CD4-positive, alpha-beta T cell treated with Interleukin-6 for 4 hours (primary cell): ENCODE measurements at regions not wholly inside any gene's neighbourhood (a gene's known extent, or its start where the extent isn't known, plus 50 kb on each side); places are given as distances from the start of the nearest gene placed in this dataset.
"Not testable (repeated sequence)": the region's sequence is repeated elsewhere in the genome, so short reads cannot be mapped to it uniquely, and the experiment has no call there.

ENCODE experiments used
- DNase-seq: peaks from one replicate; pipeline ENCODE4 v3.0.0-alpha.2; 2020; ENCODE audit warnings: mixed read lengths

DNA sequence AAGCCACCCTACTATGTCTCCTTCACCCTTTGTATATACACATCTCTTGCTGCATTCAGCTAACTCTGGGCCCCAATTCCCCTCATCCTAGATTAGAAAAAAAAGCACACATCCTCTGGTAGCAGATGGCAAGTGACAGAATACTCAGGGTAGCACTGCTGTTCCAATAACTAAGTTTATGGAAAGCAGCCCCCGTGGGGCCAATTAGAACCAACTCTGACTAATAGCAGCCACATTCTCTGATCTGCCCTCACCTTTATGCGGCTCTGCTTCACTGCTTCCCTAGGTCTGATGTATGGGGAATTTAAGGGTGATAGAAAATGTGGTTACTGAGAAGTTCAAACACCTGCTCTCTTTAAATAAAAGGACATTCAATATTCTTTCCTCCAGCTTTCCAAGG is 74.9 kb upstream of the SETMAR start:
- no peak for DNase-seq

DNA sequence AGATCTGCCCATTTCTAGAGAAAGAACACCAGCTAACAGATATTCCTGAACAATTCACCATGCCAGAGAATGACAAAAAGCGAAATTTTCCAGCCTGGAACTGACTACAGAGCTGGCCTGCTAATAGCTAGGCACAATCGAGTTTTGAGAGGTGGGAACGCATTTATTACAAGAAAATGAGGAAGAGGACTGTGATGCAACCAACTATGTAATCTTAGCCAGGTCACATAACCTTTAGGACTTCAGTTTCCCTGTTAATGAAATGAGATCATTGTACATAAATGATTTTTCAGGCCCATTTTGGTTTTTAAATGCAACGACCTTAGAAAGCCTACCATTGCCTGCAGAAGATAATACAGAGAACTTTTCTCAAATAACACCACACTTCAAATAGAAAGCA is 72.1 kb upstream of the SETMAR start:
- no peak for DNase-seq

DNA sequence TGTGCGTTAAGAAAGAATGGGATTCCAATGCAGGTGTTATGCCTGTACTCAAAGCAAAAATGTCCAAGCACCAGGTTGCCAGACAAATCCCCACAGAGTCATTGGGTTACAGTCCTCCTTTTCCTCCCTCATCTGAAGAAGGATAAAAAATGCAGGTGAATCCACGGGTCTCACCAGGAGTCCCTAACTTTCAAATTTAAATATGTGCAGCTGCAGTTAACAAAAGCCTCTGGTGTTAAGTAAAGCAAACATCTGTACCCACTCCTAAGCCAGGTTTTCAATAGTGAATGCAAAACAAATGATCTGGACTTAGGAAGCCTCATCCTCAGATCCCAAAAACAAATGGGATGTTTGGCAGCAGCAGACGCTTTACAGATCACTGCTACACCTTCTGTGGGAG is 70.4 kb upstream of the SETMAR start:
- no peak for DNase-seq

DNA sequence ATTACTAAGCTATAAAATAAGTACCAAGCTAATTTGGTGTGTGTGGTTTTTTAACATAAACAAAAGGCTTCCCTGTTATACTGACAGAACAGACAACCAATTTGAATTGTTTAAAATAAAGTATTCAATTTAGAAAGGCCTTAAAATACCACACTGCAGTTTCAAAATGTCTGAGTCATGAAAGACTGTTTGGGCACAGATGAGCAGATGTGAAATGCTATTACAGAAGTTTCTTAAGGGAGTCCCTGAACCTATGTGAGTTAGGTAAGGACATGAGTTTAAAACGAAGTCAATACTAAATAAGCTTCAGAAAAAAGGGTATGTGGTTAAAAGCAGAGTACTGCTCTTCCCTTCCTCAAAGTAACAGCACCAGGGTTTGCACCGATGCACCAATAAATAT is 69.7 kb upstream of the SETMAR start:
- no peak for DNase-seq

DNA sequence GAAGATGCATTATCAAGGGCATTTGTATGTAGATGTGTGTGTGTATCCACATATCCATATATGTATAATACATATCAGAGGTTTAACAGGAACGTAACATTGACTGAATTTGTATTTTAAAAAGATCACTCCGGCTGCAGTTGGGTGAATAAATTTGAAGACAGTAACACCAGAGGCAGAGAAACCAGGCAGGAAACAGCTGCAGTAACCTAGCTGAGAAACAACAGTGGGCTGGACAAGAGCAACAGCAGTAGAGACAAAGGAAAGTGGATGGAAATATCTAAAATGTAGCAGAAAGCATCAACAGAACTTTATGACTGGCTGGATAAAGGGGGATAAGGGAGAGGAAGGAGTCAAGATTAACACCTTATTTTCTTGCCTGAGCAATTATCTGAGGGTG is 68.3 kb upstream of the SETMAR start:
- DNase-seq = no peak

DNA sequence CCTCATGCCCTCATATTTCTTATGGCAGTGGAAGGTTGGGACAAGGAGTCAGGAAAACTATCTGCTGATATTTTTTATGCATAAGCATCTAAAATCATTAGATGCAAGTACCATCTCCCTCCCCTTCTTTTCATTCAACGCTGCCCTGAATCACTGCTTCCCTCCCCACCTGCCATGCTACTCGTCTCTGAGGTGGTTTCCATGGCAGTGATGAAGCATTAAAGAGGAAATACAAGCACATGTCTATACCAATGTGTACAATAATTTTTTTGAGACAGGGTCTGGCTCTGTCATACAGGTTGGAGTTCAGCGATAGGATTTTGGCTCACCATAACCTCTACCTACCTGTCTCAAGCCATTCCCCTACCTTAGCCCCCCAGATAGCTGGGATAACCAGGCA is 67.5 kb upstream of the SETMAR start:
- no peak for DNase-seq

DNA sequence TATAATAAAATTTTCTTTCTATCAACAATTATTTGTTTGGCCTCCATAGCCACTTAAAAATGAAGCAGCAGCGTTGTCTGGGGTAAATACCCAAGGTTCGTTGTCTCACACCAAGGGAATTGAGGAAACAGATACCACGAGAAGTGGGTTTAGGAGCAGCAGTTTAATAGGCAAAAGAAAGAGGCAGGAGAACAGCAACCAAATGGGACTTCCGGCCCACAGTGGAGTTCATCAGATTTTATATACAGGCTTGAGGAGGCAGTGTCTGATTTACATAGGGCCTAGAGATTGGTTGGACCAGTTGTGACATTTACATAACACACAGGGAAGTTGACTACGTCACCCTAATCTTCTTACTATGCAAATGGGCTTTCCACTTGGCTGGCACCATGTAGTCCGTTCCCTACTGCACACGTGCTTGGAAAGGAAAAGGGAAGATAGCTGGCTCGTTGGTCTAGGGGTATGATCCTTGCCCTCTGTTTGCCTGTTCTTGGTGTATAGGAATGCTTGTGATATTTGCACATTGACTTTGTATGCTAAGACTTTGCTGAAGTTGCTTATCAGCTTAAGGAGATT is 61.5 kb upstream of the SETMAR start:
- no peak for DNase-seq

DNA sequence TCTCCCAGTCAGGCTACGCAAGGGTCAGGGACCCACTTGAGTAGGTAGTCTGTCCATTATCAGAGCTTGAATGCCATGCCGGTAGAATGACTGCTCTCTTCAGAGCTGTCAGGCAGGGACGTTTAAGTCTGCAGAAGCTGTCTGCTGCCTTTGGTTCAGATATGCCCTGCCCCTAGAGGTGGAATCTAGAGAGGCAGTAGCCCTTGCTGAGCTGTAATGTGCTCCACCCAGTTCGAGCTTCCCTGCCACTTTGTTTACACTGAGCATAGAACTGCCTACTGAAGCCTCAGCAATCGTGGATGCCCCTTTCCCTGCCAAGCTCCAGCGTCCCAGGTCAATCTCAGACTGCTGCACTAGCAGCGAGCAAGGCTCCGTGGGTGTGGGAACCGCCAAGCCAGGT is 57.5 kb upstream of the SETMAR start:
- no peak for DNase-seq

DNA sequence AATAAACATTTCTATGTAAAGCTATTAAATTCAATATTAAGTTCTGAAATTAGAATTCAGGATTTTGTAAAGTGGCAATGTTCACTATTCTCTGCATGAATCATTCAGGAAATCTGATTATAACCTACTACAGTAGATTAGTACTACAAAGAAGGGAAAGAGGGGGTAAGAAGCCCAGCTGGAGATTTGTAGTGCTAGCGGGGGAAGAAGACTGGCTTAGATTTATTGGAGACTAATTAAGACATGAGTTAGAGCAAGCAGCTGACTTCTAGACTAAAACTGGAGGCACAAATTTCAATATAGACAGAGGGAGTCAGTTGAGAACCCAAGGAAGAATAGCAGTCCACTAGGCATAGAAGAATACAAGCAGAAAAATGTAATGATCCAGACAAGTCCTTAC is 55.8 kb upstream of the SETMAR start:
- no peak for DNase-seq

DNA sequence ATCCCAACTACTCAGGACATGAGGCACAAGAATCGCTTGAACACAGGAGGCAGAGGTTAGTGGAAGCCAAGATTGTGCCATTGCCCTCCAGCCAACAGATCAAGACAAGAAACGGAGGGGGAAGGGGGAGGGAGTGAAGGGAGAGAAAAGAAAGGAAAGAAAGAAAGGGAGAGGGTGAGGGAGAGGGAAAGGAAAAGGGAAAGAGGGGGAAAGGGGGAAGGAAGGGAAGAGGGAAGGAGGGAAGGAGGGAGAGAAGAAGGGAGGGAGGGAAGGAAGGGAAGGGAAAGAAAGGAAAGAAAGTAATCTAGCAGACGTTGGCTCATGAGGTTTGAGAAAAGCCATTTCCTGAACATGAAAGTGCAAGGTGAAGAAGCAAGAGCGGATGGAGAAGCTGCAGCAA is 53.1 kb upstream of the SETMAR start:
- DNase-seq = no peak

DNA sequence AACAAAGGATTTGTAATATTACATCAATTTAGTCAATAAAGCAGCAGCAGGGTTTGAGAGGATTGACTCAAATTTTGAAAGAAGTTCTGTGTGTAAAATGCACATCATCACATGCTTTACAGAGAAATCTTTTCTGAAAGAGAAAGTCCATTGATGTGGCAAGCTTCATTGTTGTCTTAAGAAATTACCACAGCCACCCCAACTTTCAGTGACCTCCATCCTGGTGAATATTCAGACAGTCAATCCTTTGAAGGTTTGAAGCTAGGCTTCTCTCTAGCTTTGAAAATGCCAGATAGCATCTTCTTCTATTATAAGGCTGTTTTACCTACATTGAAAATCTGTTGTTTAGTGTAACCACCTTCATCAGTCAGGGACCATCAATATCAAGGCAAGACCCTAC is 51.8 kb upstream of the SETMAR start:
- DNase-seq = no peak

DNA sequence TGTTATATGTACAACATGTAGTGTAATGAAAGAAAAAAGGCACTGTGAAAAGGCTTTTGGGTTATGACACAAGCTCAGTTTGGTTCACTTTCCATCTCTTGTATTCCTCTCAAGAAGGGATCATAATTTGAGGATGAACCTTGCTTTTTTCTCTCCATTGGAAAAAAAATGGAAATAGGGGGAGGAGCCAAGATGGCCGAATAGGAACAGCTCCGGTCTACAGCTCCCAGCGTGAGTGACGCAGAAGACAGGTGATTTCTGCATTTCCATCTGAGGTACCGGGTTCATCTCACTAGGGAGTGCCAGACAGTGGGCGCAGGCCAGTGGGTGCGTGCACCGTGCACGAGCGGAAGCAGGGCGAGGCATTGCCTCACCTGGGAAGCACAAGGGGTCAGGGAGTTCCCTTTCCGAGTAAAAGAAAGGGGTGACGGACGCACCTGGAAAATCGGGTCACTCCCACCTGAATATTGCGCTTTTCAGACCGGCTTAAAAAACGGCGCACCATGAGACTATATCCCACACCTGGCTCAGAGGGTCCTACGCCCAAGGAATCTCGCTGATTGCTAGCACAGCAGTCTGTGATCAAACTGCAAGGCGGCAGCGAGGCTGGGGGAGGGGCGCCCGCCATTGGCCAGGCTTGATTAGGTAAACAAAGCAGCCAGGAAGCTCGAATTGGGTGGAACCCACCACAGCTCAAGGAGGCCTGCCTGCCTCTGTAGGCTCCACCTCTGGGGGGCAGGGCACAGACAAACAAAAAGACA is 49.9 kb upstream of the SETMAR start:
- not testable (repeated sequence) for DNase-seq
